NCI-H187 treated with DMSO at 0.1 percent for 48 hours (cell line): ENCODE measurements at regions not wholly inside any gene's neighbourhood (a gene's known extent, or its start where the extent isn't known, plus 50 kb on each side); places are given as distances from the start of the nearest gene placed in this dataset.
"Not testable (repeated sequence)": the region's sequence is repeated elsewhere in the genome, so short reads cannot be mapped to it uniquely, and the experiment has no call there.

Experiments used
- DNase-seq: peaks from one replicate; lab custom pipeline; 2025; lab: John Stamatoyannopoulos, UW

DNA sequence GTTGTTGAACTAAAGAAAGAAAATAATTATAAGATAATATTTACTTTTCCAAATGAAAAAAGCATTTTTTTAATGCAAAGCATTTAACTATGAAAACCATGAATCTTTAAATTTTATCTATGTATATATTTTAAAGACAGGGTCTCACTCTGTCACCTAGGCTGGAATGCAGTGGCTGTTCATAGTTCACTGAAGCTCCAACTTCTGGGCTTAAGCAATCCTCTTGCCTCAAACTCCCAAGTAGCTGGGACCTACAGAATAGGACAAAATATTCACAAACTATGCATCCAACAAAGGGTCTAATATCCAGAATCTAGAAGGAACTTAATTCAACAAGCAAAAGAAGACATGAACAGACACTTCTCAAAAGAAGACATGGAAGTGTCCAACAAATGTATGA, 55.9 kb upstream of the ALB start:
- no peak for DNase-seq

DNA sequence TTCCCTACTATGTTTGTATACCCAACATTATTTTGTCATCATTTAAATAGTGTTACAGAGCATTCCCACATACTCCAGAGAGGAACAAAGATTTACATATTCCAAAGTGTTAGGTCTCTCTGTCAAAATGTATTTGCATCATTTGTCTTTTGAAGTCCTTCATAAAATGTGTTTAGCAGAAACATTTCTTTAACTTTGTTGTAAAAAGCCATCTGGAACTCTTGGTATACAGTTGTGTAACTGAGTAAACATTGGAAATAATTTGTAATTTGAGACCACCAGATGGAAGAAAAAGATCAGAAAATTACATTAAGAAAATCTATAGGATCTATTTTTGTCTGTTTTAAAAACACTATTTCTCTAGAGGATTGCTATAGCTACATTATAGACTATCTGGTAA, 56.6 kb upstream of the ALB start:
- DNase-seq: no peak

DNA sequence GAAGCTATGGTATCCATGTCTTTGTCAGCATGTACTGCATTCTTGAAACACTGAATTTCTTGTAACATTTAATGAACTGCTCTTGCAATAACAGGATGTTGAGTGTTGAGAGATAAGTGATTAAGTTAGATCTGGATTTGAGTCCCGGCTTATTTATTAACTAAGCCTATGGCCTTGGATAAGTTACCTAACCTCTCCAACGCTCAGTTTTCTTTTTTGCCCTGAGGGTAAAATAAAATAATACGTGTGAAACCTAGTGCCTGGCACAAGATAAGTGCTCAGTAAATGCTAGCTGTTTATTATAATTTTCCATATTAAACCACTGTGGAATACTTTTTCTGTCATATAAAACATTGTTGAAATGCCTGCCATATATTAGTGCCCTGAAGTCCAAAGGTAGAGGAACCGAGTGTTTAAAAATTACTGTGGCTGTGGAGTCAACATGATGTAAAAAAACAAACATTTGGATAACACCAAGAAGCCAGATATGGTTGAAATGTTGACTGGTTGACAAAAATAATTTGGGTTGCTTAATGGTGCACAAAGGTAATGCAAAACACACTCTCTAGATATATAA, 58.6 kb upstream of the ALB start:
- no peak for DNase-seq

DNA sequence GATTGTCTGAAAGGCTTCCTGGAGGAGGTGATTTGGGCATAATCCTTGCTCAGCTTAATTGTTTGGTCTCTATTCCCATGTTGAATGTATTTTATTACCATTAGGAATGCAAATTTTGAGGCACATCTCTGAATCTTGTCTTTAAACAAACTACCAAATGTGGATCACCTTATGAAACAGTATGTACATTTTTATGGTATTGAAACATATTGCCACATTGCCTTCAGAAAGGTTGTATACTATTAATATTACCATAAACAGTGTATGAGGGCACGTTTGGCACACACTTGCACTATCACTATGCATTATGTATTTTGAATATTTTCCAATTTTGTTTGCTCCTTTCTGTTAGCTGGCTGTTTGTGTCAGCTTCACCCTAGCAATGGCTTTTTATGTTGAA, 60.0 kb upstream of the ALB start:
- DNase-seq: no peak

DNA sequence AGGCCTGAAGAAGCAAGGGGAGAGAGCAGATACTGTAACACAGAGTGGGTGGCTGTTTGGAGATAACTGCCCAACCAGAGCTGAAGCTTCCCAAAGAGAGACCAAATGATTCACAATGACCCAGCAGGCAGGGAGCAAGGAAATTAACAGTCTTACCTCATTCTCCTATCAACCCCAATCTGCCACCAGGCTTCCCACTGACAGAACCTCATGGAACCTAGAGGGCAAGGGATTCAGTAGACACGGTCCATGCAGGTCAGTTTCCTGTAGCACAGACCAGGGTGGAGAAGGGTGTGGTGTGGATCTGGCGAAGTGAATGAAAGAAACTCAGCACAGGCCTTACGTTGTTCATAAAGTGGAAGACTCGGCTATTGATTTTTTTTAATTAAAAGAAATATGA, 60.7 kb upstream of the ALB start:
- DNase-seq: no peak

DNA sequence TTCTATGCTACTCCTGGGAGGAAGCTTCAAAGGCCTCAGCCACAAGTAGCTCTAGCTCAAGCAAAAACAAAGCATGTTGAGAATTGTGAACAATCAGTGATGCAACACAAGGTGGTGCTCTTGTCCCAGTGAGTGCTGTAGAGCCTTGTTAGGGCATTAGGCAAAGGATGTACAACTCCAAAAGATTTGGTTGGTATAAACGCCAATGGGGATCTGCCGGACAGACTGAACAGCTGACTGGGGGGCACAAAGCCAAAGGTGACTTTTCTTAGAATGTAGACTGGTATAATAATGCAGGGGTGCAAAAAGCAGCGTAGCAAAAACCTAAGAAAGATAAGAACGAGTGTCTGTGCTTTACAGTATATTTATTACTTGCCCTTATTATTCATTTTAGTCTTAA, 62.6 kb upstream of the ALB start:
- DNase-seq: peak; percentile 45

DNA sequence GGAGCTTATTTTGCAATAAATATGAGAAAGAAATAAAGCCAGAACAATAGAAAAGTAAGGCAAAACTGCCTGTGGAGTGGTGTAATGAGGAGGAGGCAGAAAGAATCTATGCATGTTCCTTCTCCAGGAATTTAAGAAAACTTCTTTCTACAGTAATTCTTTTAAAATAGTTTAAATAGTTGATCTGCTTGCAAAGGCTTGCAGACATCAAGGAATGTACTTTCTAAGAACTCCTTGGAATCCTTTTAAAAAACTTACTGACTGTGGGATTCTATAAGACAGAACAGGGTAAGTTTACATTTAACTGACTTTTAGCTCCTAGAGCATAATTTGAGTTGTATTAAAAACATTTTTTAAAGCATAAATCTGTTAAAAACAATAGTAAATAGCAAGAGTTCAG, 63.2 kb upstream of the ALB start:
- DNase-seq: no peak

DNA sequence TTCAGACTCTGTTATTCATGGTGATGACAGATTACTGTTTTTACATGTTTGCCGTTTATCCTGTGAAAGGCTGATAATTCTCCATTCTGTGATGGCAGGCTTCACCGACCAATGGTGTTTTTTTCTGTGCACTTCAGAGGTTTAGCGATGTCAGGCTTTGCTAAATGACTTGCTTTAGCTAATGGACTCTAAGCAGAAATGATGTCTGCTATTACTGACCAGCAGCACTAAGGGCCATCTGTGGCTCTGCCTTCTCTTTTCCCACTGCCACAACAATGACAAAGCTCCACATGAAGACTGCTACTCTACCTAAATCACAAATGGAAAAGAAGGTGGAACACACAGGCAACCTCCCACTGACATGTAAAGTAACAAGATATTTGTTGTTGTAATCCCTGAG, 68.4 kb upstream of the ALB start:
- DNase-seq: no peak

DNA sequence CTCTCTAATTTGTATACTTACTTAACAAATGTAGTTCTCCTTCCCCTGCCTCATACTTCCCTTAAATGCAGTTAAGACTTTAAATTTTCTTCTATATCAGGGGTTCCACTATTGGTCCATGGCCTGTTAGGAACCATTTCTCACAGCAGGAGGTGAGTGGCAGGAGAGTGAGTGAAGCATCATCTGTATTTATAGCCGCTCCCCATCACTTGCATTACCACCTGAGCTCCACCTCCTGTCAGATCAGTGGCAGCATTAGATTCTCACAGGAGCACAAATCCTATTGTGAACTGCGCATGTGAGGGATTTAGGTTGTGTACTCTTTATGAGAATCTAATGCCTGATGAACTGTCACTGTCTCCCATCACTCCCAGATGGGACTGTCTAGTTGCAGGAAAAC, 72.1 kb upstream of the ALB start:
- DNase-seq: not testable (repeated sequence)

DNA sequence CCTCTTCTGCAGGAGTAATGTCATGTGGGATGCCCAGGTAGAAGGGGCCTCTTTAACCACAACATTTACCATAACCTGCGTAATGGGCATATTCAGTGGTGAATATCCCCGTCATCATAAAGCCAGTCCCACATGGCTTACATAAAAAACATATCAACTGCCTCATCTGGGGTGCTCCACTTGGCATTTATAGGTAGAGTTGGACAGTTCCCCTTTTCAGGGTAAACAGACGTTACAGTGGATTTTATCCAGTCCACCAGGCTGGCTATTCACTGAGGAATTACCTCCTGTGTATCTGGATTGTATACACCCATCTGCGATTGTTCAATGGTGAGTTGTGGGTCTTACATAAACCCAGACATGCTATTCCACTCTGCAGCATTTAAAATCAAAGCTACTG, 70.7 kb upstream of the ANKRD17 start:
- DNase-seq: no peak

DNA sequence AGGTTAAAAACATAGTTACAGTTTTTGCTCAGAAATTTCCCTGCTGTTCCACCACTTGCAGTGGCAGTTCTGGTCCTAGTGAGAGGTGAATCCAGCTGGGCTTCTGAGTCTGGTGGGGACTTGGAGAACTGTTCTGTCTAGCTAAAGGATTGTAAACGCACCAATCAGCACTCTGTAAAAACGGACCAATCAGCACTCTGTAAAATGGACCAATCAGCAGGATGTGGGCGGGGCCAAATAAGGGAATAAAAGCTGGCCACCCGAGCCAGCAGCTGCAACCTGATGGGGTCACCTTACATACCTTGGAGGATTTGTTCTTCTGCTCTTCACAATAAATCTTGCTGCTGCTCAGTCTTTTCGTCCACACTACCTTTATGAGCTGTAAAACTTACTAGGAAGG, 67.2 kb upstream of the ANKRD17 start:
- not testable (repeated sequence) for DNase-seq

DNA sequence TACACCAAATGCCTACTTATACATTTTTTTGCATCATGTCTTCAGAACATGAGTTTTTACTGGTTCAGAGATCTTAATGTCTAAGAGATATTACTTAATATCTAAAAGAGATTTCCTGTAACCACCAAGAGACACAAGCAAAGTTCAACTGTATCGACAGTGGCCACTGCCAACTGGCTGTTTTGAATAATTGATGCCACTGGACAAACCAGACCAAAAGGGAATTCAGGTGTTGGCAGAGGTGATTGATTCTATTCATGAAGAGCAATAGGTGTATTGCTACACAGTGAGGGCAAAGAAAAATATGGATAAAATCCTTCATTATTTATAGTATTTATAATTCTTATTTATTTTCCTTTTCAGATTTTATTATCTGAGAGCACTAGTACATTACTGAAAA, 58.5 kb upstream of the ANKRD17 start:
- DNase-seq: no peak

DNA sequence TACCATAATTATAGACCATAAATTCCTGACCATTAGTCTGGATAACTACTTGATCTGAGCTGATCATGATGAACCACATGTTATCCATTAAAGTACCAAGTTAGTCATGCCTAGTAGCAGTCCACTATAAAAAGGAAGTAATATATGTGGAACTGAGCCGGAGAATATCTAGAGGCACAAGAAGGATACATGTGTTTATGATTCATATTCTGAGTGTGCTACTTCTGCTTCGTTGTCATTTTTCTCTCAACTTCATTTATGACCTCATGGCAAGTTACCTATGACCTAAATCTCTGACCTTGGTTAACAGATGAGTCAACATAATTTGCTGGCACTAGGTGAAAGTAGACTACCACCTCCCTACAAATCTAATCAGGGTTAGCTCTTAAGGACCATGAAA, 56.5 kb upstream of the ANKRD17 start:
- DNase-seq: no peak

DNA sequence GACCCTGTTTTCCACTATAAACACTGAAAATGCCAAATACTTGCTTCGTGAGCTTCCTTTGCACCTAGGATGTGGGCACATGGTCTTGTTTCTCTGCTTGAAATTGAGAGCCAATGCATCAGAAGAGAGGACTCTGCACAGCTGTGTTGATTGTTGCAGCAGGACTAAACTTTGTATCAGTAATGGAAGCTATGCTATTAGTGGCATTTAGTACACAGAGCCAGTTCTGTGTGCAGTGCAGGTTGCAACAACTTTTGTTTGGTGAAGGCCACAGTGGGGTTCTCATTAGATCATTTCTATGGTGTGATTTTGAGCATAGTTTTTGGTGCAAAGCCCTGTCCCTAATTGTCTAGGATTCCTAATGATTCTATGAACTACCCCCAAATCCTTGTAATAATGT, 54.4 kb upstream of the ANKRD17 start:
- DNase-seq: no peak

DNA sequence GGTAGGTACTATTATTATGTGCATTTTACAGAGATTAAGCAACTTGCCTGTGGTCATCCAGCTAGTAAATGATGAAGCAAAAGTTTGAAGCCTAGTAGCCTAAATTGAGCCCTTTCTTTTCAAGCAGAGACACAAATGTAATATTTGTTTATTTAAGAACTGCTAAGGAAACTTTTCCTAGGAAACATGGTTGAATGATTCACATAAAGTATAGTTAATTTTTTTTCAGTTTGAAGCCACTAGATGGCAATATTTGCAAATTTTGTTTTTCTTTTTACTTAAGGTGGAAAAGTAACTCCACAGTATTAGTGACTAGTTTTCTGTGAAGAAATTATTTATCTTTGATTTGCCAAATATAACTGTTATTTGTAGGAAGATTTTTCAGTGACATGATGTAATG, 52.8 kb upstream of the ANKRD17 start:
- no peak for DNase-seq

DNA sequence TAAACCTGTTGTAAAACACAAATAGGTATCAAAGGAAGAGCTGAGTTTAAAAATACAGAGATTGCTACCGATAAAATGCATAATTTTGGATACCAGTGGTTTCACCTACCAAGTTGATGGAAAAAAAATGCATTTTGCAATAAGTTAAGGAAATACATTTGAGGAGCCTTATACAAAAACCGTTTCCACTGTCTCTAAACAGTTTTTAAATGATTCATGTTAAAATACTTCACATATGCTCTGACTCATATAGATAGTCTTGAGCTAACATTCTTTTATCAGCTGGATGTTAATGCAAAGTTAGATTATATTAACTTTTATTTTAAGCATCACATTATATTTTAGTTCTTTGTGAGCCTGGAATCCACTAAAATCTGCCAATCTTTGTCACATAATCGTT, 50.6 kb upstream of the ANKRD17 start:
- no peak for DNase-seq
